ENCODE measurements at regions not wholly inside any gene's neighbourhood (a gene's known extent, or its start where the extent isn't known, plus 50 kb on each side); places are given as distances from the start of the nearest gene placed in this dataset.
"Not testable (repeated sequence)": the region's sequence is repeated elsewhere in the genome, so short reads cannot be mapped to it uniquely, and the experiment has no call there.

DNA sequence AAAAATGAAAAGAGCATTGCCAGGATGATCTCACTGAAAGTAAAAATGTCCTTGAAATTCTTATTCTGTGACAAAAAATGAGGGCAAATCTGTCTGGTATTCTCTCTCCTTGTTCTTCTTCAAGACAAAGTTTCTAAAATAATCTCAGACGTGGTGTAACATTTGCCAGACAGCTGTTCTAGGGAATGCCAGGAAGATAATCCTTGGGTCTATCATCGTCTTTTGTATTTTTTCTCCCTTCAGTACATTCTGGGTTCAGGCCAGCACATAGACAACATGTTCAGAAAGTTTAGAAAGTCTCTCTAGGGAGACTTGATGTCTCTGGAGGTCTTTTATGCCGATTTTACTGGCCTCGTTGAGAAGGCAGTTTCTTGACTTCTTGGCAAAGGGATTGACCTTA, 121.2 kb upstream of the HES1 start:
- no peak for DNase-seq (ENCODE audit: low read depth)

GRCh38 chr3:194019398-194020165, 116.4 kb upstream of the HES1 start:
- no peak for DNase-seq (ENCODE audit: low read depth)

- DNase-seq (ENCODE audit: low read depth) = no peak
Observed at GRCh38 chr3:194022052-194022451, 113.9 kb upstream of the HES1 start.

DNA sequence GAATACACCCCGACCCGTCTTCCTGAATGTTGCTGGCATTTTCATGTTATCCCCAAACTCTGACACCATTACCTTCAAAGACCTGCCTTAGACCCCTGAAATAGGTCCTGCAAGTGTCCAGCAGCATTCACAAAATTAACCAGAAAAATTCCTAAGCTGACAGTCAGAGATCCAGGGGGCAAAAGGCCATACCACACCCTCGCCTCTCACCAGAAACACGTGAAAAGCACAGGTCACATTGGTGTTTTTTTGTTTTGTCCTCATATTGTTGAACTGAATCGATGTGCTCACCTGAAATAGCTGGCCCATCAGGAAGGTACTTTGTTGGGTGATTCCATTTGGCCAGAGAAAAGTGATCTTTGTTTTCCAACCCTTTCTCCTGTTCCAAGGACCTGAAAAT, 113.1 kb upstream of the HES1 start:
- DNase-seq (ENCODE audit: low read depth) = no peak

DNA sequence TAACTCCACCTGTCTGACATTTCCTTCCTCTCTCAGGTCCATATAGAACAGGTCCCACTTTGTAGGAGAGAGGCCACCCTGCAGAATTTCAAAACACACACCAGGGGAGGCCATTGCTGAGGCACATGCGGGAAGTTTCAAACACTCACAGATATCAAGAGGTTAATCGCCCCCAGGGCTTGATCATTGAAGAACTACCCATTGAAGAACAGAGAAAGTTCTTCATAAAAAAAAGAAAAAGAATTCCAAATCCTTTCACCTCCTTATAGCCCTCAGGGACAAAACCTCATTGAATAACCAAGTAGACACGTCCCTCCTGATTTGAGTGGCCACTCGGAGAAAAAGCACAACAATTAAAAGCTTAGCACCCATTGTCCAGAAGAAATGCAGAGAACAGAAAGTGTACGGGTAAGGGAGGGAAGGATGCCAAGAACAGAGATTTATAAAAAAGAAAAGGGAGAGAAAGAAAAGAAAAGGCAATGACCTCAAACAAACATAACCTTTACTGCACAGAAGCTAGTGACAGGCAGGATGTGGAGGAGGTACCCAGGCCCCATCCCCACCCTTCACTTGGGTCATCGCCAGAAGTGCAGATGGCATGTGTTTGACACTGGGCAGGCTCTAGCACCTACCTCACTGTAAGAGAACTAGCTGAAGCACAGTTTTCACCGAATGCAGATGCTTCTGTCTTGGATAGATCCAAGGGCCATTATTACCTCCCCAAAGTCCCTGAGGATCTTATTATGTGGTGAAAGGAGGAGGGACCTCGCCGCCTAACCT, 112.3 kb upstream of the HES1 start:
- DNase-seq (ENCODE audit: low read depth) = no peak

DNA sequence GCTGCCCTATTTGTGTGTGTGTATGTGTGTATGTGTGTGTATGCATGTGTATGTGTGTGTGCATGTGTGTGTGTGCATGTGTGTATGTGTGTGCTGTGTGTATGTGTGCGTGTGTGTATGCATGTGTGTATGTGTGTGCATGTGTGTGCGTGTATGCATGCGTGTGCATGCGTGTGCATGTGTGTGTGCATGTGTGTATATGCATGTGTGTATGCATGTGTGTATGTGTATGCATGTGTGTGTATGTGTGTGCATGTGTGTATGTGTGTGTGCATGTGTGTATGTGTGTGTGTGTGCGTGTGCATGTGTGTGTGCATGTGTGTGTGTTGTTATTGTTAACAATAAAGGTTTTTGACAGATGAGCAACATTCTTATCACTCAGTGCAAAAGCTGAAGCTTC, 110.8 kb upstream of the HES1 start:
- DNase-seq (ENCODE audit: low read depth) = no peak

DNA sequence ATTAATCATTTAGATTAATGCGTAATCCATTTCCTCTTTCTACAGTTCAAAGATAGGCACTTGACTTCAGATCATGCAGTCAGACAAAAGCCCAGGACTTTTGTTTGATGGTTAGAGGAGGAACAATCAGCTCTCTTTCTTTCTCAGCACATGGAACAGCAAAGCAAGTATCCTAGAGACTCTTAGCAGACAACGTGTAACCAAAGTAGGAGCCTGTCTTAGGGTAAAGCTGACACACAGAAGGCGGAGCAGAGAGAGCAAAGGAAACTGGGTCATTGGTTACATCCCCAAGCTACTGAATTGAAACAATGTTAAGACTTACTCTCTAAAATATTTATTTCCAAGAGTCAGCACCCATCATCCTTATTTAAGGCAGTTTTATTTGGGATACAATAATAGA, 110.0 kb upstream of the HES1 start:
- no peak for DNase-seq (ENCODE audit: low read depth)

- DNase-seq (ENCODE audit: low read depth) = no peak
Observed at GRCh38 chr3:194028434-194029004, 107.4 kb upstream of the HES1 start.

DNA sequence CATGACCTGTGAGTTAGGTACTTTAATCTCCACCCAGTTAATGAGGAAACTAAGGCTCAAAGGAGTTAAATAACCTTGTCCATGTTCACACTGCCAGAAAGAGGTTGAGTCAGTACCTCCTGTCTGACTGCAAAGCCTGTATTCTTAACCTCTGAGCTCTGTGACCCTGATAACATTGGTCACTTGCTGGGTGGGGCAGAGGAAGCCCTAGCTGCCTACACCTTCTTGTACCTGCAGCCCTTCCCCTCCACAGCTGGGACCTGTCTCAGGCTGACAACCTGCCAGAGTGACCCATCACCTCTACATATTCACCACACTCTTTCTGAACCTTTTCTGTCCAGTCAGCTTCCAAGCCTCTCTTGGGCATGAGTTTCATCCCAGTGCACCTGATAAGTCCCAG, 106.1 kb upstream of the HES1 start:
- no peak for DNase-seq (ENCODE audit: low read depth)

DNA sequence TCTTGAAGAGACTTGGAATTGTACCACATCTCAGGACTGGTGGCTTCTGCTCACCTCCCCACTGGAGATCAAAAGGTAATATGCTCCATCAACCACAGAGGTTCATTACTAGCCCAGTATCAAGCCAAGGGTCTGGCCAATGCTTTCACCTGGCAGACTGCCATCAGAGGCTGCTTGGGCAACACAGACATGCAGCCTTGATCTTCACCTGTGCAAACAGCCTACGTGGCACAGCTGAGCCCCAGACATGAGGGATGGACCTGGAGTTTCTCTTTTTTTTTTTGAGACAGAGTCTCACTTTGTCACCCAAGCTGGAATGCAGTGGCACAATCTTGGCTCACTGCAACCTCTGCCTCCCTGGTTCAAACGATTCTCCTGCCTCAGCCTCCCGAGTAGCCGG, 105.6 kb upstream of the HES1 start:
- DNase-seq (ENCODE audit: low read depth) = peak; percentile 53

- DNase-seq (ENCODE audit: low read depth) = no peak
Observed at GRCh38 chr3:194031349-194031748, 104.6 kb upstream of the HES1 start.

GRCh38 chr3:194031867-194032635, 103.9 kb upstream of the HES1 start:
- DNase-seq (ENCODE audit: low read depth) = peak; percentile 90

DNA sequence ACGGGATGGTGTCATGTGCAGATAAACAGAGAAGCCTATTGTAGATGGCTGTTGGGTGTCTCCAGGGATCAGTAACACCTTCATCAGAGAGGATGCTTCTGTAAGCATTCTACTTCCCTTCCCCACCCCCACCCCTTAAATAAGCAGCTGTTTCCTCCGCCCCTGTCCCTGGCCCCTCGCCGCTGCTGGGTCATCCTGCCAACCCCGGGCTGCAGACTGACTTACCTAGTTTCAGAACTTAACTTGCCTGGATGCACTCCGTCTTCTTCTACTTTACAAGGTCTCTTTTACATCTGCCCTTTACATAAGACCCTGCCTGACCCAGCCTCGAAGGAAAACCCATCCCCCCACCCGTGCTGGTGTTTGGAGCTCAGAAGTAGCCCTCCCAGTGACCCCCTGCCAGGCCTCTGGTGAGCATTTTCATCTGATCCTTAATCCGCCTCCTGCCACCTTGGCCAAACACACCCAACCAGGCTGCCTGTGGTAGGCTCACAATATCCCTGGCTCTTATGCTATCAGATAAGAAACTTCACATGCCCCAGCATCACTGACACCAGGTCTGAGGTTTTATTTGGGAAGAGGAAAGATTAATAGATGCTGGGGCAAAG, 103.0 kb upstream of the HES1 start:
- DNase-seq (ENCODE audit: low read depth) = no peak

GRCh38 chr3:194034346-194035336, 101.3 kb upstream of the HES1 start:
- no peak for DNase-seq (ENCODE audit: low read depth)

DNA sequence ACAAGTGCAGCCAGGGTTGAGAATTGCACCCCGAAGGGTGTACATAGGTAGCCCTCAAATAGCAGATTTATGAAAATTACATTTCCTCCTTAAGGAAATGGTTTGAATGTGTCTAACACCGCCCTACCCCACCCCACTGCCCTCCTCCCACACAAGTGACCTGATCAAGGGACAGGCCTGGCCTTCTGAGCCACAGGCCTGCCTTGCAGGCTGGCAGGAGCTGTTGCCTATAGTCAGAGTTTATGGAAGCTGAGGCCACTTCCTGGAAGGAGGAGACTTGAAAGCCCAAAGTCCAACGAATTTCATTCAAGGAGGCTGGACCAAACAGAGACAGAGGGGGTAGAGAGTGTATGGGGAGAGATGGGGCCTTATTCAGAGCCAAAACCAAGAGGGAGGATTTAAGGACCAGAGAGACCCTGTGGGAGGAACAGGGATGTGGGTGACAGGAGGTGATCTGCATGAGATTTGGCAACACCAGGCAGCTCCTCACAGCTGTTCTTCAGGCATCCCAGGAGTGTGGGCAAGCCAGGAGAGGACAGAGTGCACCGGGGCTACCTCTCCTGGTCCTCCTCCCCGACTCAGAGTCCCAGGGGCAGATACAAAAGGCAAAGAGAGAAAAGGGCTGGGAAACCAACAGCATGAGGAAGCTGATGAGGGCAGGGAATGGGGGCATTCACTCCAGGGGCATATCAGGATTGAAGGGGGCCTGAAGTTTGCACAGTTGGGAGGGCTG, 100.4 kb upstream of the HES1 start:
- DNase-seq (ENCODE audit: low read depth) = peak; percentile 25

GRCh38 chr3:194036842-194037241, 99.1 kb upstream of the HES1 start:
- DNase-seq (ENCODE audit: low read depth) = no peak

DNA sequence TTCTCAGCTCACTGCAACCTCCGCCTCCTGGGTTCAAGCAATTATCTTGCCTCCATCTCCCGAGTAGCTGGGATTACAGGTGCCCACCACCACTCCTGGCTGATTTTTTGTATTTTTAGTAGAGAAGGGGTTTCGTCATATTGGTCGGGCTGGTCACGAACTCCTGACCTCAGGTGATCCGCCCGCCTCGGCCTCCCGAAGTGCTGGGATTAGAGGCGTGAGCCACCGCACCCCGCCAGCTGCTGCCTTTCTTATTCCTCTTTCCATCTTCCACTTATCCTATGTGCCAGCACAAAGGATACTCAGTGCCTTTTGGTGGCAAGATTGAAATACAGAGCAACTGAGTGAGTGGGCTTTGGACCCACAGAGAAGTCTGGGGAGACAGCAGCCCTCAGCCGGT, 97.6 kb upstream of the HES1 start:
- DNase-seq (ENCODE audit: low read depth) = not testable (repeated sequence)

GRCh38 chr3:194038960-194039359, 97.0 kb upstream of the HES1 start:
- DNase-seq (ENCODE audit: low read depth) = no peak

DNA sequence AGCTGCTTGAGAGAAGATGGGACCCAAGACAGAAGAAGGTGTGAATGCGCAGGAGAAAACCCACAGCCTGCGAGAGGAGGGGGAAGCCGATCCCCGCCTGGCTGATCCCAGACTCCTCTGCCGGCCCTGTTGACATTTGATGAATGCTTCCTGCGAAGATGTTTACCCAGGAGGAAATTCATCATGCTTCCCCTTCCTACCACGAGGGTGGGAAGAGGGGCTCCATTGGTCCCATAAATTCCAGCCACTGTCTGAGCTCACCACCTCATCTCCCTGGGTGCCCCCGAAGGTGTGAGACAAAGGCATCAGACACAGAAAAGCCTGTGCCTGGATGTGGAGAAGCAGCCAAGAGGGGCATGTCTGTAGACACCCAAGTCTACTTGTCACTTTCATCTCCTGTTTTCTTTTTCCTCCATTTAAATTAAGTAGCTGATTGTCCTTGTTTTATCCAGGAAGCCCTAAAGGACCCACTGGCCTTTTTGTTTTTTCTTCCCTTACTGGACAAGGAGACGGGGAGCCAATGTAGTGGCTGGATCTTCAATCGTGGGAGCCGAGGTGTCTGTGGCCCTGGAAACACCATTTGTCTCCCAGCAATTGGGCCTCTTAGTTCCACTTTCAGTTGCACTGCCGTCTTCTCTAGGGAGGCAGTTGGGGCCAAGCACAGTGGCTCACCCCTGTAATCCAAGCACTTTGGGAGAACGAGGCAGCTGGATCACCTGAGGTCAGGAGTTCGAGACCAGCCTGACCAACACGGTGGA, 95.3 kb upstream of the HES1 start:
- DNase-seq (ENCODE audit: low read depth) = no peak

Measured in renal cortical epithelial cell (primary cell).